Gastroesophageal sphincter (tissue), 4 donors: ENCODE measurements at regions not wholly inside any gene's neighbourhood (a gene's known extent, or its start where the extent isn't known, plus 50 kb on each side); places are given as distances from the start of the nearest gene placed in this dataset.

Source experiments
- ATAC-seq: fragments of 150-250 bp; one replicate; pipeline ENCODE4 v1.9.1; 2016; ENCODE audit warnings: mild to moderate bottlenecking, moderate library complexity
- H3K27ac ChIP-seq, 4 donors: fragments of 200-600 bp; sonication (generic) in 3 of 4; 1 replicate in 3 of 4; 2 replicates in 1 of 4; pipeline ENCODE4 v1.5.1; 2016 to 2019
- H3K27me3 ChIP-seq: fragments of 200-600 bp; sonication (generic); one replicate; pipeline ENCODE4 v1.5.1; 2019
- H3K36me3 ChIP-seq, 2 donors: fragments of 200-600 bp; sonication (generic); one replicate each; pipeline ENCODE4 v1.5.1; 2019; ENCODE audit warnings: control low read depth in 1 of 2
- H3K4me1 ChIP-seq, 3 donors: fragments of 200-600 bp; sonication (generic); 1 replicate in 2 of 3; 2 replicates in 1 of 3; pipeline ENCODE4 v1.5.1; 2016 to 2019; ENCODE audit warnings: control low read depth in 2 of 3
- H3K4me3 ChIP-seq, 2 donors: fragments of 200-600 bp; sonication (generic); one replicate each; pipeline ENCODE4 v1.5.1; 2019; ENCODE audit warnings: mild to moderate bottlenecking in 1 of 2, moderate library complexity in 1 of 2
- H3K9me3 ChIP-seq, 3 donors: fragments of 200-600 bp; sonication (generic); one replicate each; pipeline ENCODE4 v1.5.1; 2017 to 2019; ENCODE audit warnings: control low read depth in 2 of 3
- EP300 ChIP-seq: sonication (generic); formaldehyde crosslinking; IDR thresholded peaks from one replicate; pipeline ENCODE4 v1.6.1; 2017; ENCODE audit warnings: antibody characterized with exemption, mild to moderate bottlenecking
- POLR2A ChIP-seq, 2 donors: fragments of 450-650 bp; IDR thresholded peaks; one replicate each; pipeline ENCODE4 v1.6.1; 2017; ENCODE audit warnings: antibody characterized with exemption in 2 of 2, mild to moderate bottlenecking in 2 of 2, moderate library complexity in 1 of 2
- POLR2AphosphoS5 ChIP-seq: sonication (generic); formaldehyde crosslinking; IDR thresholded peaks from one replicate; pipeline ENCODE4 v1.6.1; 2017; ENCODE audit warnings: antibody characterized with exemption
- WGBS, 2 donors: methylation state at CpG; one replicate each; pipeline ENCODE4 v1.1.5; 2018; ENCODE audit warnings: low coverage in 1 of 2; 5-methylcytosine and 5-hydroxymethylcytosine counted together
- TF ChIP-seq, protein P1 (sequence below), 4 experiments: fragments of 200-600 bp in 2 of 4; fragments of 450-650 bp in 2 of 4; sonication (generic) in 1 of 4; IDR thresholded peaks; one replicate each; pipeline ENCODE4 v1.5.1; 2017 to 2019; ENCODE audit warnings: antibody characterized with exemption in 4 of 4, mild to moderate bottlenecking in 2 of 4, moderate library complexity in 2 of 4

DNA sequence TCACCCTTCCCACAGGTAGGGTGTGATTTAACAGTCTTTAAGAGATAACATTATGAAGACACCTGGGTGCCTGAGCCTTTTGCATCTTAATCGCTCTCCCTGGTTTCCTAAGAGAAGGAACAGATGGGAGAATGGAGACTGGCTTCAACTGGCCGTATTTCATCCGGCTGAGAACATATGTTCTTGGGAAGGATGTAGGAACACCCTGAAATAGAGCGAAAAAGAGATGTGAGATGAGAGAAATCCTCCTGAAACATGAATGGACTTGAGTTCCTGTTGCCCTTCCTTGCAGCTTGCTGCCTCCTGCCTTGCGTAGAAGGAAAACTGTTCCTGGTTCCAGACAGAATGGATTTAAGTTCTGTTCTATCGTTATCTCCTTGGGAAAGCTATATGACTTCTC lies 385.4 kb upstream of the RBFOX1 start:
- TF ChIP-seq POLR2A (IDR thresholded peaks at IDR 0.05): no peak
- TF ChIP-seq, protein P1, sequence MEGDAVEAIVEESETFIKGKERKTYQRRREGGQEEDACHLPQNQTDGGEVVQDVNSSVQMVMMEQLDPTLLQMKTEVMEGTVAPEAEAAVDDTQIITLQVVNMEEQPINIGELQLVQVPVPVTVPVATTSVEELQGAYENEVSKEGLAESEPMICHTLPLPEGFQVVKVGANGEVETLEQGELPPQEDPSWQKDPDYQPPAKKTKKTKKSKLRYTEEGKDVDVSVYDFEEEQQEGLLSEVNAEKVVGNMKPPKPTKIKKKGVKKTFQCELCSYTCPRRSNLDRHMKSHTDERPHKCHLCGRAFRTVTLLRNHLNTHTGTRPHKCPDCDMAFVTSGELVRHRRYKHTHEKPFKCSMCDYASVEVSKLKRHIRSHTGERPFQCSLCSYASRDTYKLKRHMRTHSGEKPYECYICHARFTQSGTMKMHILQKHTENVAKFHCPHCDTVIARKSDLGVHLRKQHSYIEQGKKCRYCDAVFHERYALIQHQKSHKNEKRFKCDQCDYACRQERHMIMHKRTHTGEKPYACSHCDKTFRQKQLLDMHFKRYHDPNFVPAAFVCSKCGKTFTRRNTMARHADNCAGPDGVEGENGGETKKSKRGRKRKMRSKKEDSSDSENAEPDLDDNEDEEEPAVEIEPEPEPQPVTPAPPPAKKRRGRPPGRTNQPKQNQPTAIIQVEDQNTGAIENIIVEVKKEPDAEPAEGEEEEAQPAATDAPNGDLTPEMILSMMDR (IDR thresholded peaks at IDR 0.05): no peak
- ATAC-seq: no peak
- no peaks in the 10 kb centered on the region for H3K36me3 ChIP-seq
- H3K27me3 ChIP-seq: no peaks in the 10 kb centered on the region
- no peak overlapping the region for H3K4me3 ChIP-seq
- H3K9me3 ChIP-seq: no peaks in the 10 kb centered on the region
- no peak overlapping the region for H3K27ac ChIP-seq
- no peaks in the 10 kb centered on the region for H3K4me1 ChIP-seq
- WGBS, 2 donors: 62 to 79% methylated on average over 6 of the region's 6 CpGs

DNA sequence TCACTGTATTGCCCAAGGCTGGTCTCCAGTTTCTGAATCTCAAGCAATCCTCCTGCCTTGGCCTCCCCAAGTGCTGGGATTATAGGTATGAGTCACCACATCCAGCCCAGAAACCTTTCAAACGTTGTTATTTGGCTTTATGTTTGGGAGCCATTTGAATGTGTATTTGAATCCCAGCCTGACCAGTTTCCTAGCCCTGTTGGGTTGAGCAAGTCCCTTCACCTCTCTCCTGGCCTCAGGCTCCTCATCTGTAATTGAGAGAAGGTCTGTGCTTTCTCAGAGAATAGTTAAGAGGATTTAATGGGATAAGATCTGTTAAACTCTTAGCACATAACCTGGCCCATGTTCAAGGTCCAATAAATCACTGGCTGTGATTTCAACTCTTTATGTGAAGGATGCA lies 385.8 kb upstream of the RBFOX1 start:
- no peak overlapping the region for H3K27ac ChIP-seq
- 43 to 86% methylated on average over 1 of the region's 1 CpG for WGBS, 2 donors
- no peaks in the 10 kb centered on the region for H3K9me3 ChIP-seq
- no peak for ATAC-seq
- TF ChIP-seq POLR2A (IDR thresholded peaks at IDR 0.05) (no peak), POLR2AphosphoS5 (no peak), EP300 (no peak)
- TF ChIP-seq, protein P1 (IDR thresholded peaks at IDR 0.05): no peak
- no peaks in the 10 kb centered on the region for H3K36me3 ChIP-seq
- no peaks in the 10 kb centered on the region for H3K4me1 ChIP-seq
- no peaks in the 10 kb centered on the region for H3K27me3 ChIP-seq
- no peak overlapping the region for H3K4me3 ChIP-seq

DNA sequence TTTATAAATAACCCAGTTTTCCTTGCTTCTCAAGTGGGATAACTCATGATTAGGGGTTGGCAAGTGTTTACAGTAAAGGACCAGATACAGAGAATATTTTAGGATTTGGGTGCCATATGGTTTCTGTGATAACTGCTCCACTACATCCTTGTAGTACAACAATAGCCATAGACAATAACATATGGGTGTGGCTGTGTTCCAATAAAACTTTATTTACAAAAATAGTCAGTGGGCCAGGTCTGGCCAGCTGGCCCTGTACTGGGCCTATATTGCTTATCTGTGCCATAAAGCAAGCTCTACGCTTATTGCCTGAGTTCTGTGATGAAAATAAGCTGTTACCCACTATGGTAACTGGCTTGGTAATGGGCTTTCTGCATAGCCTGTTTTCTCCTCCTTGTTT lies 386.5 kb upstream of the RBFOX1 start:
- Histone ChIP-seq H3K27me3 (no peaks in the 10 kb centered on the region), H3K9me3 (no peaks in the 10 kb centered on the region), H3K4me3 (no peak overlapping the region), H3K27ac (no peak overlapping the region), H3K4me1 (no peaks in the 10 kb centered on the region), H3K36me3 (no peaks in the 10 kb centered on the region)
- 69 to 88% methylated on average over 1 of the region's 1 CpG for WGBS, 2 donors
- no peak for ATAC-seq
- no peak for TF ChIP-seq POLR2A (IDR thresholded peaks at IDR 0.05)

DNA sequence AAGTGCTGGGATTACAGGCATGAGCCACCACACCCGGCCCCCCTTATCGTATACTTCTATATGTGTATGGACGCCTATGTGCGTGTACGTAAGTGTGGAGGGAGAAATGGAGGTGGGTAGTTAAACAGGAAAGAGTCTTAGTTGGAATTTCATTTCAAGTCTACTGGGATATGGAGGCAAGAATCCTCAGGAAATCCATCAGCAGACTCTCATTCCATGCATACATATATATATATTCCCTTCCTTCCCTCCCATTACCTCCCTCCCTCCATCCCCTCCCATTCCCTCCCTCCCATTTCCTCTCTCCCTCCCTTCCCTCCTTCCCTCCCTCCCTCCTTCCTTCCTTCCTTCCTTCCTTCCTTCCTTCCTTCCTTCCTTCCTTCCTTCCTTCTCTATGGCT lies 391.7 kb upstream of the RBFOX1 start:
- Histone ChIP-seq H3K27ac (no peak overlapping the region), H3K27me3 (no peaks in the 10 kb centered on the region), H3K36me3 (no peaks in the 10 kb centered on the region), H3K9me3 (no peaks in the 10 kb centered on the region), H3K4me1 (no peaks in the 10 kb centered on the region), H3K4me3 (no peak overlapping the region)
- ATAC-seq: no peak
- WGBS, 2 donors: 87 to 90% methylated on average over 3 of the region's 5 CpGs
- TF ChIP-seq POLR2A (IDR thresholded peaks at IDR 0.05) (no peak), POLR2AphosphoS5 (no peak), EP300 (no peak)
- TF ChIP-seq, protein P1 (IDR thresholded peaks at IDR 0.05): no peak

DNA sequence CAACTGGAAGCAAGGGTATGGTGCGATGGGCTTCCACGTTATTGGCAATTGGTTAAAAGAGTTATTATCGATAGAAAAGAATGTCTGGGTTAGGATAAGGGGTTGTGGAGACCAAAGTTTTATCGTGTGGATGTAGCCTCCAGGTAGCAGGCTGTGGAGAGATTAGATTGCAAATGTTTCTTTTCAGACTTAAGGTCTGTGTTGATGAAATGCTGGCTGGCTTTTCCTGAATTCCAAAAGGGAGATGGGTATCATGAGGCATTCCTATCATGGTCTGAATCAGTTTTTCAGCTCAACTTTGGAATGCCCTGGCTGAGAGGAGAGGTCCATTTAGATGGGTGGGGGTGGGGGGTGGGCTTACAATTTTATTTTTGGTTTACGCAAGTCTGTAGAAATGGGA lies 395.0 kb upstream of the RBFOX1 start:
- Histone ChIP-seq H3K27ac (no peak overlapping the region), H3K4me3 (no peak overlapping the region), H3K9me3 (no peaks in the 10 kb centered on the region), H3K27me3 (no peaks in the 10 kb centered on the region), H3K36me3 (no peaks in the 10 kb centered on the region), H3K4me1 (no peaks in the 10 kb centered on the region)
- no peak for TF ChIP-seq POLR2AphosphoS5
- TF ChIP-seq, protein P1 (IDR thresholded peaks at IDR 0.05): no peak
- TF ChIP-seq EP300: no peak
- no peak for TF ChIP-seq POLR2A (IDR thresholded peaks at IDR 0.05)
- no peak for ATAC-seq
- 79 to 85% methylated on average over 3 to 5 of the region's 5 CpGs for WGBS, 2 donors
